ENCODE measurements at regions not wholly inside any gene's neighbourhood (a gene's known extent, or its start where the extent isn't known, plus 50 kb on each side); places are given as distances from the start of the nearest gene placed in this dataset.

DNA sequence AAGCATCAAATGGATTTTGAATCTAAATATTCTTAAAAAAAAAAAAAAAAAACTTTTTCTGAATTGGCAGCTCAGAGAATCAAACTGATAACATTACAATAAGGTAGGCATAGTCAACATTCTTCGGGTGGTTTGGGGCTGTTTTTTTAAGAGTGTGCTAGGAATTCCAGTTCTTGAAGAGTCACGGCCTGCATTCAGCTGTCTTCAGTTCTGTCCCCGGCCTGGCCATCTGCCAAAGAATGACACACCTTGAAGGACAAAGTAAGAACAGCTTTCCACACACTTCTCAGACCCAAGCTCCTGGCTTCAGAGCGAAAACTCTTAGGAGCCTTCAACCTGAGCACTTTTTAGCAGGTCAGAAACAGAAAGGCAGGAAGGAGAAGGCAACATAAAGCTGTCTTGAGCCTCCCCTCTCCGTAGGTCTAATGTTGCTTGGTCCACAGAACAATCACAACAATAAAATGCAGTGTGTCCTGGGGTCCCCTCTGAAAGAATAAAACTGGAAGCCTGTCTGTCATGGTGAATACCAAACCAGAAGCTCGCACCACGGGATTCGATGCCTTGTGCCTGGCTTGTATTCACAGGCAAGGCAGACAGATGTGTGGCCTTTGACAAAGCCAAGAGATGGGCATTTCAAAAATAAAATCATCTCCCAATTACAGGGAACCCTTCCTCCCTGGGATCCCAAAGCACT is 524.4 kb upstream of the ZFHX3 start:
- peak; percentile 1 for DNase-seq (ENCODE audit: low read depth)

DNA sequence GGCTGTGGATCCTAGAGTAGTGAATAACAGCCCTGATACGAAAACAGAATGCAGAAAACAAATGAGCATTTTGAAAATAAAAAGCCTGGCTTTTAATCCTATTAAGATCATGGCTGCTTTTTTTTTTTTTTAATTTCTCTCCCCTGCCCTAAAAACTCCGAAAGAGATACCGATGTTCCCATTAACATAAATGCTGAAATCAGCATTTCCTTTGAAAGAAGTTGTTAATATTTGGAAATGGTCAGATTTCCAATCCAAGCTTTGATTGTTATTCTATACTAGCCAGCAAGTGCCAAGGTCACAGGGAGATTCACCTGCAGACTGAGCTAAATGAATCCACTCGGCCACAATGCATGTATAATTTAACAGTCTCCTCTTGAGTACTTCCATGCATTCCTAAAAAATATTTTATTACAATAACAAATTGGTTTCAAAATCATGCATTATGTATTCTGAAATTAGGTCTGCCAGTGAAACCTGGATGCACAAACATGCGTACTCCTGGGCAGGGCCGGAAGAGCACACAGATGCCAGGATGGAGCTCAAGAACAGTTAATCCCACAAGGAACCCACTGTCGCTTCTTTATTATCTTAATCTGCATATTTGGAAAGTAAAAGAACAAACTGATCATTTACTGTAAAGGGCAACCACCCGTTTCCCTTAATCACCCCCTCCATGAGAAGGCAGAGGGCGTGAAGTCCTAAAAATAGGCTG is 521.5 kb upstream of the ZFHX3 start:
- DNase-seq (ENCODE audit: low read depth), result no peak

DNA sequence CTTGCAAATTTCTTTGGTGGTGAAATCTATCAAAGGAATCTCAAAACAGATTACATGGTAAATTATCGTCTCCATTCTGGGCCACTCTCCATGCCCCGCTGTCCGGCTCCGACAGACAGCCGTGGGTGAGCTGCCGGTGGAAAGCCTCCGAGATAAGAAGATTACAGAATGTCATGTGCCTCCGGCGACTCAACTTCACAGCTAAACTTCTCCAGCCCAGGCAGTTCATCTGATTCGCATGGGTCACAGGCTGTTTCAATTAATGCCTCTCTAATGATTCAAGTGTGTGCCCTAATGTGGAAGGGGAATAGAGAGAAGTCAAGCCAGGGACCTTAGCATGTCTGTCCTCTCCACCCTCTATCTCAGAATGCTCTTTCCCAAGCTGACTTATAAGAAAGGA is 520.8 kb upstream of the ZFHX3 start:
- DNase-seq (ENCODE audit: low read depth), result no peak

DNA sequence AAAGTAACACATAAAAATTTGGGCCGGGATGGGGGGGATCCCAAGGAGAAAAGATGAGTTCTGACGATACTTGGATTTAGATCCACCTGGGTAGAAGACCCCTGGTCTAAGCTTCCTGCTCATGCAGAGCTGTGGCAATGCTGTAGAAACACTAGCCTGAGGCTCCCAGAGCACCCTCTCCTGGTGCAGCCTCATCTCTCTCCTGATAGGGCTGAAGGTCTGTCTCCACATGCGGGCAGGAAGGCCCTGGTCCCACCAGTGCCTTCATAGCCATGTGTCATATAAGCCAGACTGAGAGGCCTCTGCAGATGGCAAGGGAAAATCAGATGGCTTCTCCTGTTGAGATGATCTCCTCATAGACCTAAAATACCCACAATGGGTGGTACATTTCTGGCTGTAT is 518.0 kb upstream of the ZFHX3 start:
- no peak for DNase-seq (ENCODE audit: low read depth)

DNA sequence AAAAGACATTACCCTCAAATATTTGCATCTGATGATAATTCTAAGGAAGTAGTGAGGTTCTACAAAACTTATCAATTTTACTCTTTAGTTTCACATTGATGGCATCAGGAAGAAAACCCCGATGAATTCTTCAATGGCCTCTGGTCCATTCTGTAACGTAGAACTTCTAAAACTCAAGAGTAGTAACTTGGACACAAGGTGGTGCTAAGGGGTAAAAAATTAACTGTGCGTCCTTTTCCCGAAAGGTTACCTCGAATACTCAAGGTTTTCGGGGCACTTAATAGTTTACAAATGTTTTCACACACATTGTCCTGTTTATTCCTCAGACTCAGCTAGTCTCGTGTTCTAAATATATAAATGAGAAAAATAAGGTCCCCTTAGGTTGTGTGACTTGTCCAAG is 517.3 kb upstream of the ZFHX3 start:
- DNase-seq (ENCODE audit: low read depth), result no peak

DNA sequence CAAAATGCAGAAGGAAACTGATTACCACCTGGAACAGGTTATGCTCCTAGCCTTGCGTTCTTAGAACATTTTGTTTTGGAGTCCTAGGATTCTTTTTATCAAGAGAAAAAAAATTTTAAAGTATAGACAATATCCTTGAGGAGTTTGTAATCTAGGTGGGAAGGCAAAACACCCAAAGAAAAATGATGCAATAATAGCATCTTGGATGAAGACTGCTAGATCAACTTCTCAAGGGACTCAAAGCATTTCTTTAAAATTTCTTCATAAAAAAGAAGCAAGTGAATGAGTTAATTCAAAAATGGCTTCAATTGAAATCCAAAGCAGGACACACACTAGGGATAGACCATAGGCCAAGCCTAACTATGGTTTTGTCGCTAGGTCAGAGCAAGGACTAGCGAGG is 515.8 kb upstream of the ZFHX3 start:
- no peak for DNase-seq (ENCODE audit: low read depth)

DNA sequence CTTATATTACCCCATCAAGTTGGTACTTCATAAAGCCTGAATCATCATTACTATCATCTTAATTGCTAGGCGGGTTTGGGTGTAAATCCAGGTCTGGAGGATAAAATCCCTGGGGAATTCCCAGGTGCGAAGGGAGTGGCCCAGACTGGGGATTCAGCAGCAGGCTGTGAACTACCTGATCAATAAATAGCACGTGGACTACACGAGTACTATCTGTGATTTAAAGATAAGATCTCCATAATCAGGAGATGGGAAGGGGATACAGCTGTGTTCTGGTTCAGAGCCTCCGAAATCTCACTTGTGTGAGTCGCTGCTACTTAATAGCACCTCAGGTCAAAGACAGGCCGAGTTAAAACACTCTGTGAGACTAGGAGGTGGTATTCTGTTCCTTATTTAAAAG is 512.6 kb upstream of the ZFHX3 start:
- DNase-seq (ENCODE audit: low read depth), result no peak

DNA sequence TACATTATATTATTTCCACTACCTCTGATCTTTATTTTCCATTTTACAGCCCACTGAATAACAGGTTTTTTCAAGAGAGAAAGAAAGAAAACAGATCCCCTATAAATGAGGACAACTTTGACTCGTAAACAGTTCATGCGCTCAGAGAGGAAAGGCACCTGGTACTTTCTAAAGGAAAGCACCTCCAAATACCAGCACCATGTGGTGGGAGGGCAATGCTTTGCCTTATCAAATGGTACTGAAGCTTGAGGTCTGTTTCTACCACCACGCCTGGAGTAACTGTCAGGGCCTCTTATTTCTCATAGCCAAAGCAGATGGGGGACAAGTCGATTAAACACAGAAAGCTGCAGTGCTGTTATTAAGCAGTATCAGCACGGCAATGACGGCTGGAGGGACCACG is 510.3 kb upstream of the ZFHX3 start:
- DNase-seq (ENCODE audit: low read depth), result no peak

DNA sequence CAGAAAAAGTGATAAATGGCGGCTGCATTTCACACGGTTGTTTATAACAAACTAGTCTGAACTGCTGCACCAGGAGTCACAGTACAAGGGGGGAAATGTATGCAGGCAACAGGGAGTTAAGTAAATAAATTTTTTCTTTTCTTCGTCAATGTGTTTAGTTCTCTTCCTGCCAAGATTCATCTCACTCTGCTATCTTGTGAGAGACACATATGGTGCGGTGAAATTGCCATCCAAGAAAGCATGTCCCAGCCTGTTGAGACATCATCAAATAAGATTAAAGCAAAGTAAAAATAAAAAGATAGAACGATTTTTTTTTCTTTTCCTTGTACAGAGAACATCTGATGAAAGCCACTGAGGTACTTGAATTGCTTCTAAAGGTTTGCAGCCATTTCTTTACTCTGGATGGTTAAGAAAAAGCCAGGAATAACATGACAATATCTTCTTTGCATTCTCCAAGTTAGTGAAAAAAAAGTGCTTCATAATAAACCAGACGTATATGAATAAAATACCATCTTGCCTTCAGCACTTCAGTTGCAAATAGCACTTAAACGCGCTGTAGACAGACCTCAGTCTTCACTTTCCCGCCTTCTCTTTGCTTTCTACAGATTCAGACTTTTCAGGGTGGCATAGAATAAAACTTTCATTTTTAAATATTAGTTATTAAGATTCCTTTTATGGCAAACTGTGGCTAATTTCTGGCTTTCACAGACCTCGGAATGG is 506.2 kb upstream of the ZFHX3 start:
- no peak for DNase-seq (ENCODE audit: low read depth)

DNA sequence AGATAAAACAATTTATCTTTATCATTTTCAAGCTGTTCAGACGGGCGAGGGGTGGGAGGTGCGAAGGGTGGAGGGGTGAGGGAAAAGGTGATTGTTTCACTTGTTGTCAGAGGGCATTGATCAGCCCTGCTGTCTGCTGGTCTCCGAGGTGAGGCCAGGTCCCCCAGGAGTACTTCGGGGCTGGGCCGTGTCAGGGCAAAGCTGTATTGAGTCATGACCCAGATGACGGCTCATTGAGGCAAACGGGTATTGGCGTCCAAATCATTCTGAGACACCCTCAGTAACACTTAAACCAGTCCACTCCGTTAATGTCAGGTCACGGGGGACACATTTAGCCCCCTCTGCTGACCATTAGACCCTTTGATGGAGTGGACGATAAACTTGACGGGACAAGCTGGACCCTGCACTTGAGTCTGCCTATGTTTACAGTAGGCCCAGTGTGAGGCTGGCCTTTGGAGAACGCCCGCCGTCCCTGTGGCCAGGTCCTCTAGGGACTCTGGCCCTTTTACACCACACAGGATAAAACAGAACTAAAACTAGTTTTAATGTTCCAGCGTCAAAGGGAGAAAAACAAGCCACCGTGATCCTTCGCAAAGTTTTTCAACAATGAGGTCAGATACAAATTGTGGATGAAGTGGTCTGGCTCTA is 502.2 kb upstream of the ZFHX3 start:
- no peak for DNase-seq (ENCODE audit: low read depth)

DNA sequence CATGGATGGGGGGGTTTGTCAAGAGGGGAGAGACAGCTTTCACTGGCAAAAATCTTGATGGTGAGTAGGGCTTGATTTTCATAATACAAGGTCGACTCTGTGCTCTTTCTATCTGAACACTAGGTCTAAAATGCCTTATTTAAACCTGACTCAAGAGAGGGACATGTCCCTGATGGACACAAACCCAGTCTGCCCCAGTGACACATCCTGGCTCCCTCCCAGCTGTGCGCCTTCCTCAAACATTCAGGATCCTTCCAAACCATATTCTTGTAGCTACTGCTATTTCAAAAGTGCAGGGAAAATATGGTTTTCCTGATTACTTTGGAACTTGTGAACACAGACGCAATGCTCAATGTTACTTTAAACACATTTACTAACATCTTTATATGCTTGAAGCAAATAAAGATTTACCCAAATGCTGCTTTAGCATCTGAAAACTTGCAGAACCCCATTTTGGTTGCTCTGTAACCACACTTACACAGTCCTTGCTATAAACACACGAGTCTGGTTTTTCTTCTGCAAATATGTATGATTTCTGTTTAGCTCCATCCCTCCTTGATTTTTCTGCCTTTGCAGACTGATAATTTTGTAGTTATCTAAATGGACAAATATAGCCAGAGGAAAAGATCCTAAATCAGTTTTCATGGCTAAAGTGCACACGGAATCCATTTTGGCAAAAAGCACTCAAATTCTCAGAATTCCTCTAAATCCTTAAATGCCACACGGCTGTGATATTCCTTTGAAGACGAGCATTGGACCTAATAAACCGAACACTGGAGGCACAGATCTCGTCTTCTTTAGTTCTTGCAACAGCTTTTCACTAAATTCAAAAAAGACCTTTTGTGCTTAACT is 499.9 kb upstream of the ZFHX3 start:
- DNase-seq (ENCODE audit: low read depth), result no peak

DNA sequence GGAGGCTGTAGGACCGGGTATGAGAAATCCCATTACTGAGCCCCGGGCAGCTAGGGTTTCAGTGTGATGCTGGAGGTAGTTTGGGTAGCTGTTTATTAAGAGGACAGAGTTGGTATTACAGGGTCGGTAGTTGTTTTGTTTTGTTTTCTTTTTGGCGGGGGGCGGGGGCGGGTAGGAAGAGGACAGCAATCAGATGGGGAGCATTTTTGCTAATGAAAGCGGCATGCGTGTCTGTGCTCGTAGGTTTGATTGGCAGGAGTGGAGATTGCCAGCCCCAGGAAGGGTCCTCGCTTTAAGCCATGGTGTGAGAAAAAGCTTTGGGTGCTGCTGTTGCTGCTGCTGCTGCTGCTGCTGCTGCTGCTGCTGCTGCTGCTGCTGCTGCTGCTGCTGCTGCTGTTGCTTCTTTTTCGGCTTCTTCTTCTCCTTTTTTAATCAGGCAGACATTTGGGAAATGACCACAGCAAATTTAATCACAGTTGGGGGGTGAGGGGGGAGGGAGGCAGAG is 498.5 kb upstream of the ZFHX3 start:
- no peak for DNase-seq (ENCODE audit: low read depth)

DNA sequence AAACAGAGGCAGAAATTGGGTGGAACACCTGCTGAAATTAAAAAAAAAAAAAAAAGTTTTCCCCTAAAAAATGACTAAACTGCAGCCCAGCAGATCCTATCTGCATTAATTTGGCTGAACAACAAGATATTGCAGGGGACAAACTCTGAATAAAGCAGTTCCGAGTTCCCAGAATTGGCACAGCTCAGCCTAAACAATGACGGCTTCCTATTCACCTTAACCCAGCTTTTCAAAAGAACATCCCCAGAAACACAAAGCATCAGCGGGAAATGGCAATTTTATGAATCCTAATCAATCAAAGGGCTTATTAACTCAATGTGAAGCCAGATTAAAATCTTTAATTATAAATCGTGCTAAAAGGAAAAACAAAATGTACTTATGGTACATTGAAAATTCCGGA is 497.8 kb upstream of the ZFHX3 start:
- DNase-seq (ENCODE audit: low read depth), result no peak

DNA sequence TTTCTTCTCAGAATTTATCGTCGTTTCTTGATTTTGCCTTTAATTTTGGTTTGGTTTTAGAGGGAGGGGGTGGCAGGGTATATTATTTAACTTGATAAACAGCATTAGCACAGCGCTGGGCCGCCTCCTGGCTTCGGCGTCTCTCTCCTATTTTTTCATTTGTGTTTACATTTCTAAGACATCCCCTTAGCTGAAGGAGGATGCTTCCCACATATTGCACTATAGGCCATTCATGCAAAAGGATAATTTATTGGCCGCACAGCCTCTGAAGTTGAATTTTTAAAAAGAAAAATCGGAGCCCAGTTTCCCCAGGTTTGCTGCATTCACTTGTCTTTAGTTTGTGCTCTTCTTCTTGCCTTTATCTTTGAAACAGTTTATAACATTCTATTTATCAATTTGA is 497.4 kb upstream of the ZFHX3 start:
- DNase-seq (ENCODE audit: low read depth), result no peak

DNA sequence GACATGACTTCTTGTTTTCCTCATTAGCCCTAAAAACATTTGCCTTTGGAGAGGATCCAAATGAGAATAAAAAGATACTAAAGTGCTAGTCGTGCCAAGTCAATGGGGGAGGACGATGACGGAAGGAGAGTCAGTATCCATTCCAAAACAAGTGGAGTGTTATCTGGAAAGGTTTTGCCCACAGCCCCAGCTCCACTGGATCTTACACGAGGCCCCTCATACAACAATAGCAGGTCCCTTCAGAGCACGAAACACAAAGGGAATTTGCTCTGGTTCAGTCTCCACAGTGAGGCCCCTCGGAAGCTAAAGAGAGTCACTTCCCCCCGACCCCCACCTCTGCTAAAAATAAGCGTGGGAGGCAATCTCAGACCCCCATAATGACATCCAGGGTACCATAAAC is 496.9 kb upstream of the ZFHX3 start:
- no peak for DNase-seq (ENCODE audit: low read depth)

DNA sequence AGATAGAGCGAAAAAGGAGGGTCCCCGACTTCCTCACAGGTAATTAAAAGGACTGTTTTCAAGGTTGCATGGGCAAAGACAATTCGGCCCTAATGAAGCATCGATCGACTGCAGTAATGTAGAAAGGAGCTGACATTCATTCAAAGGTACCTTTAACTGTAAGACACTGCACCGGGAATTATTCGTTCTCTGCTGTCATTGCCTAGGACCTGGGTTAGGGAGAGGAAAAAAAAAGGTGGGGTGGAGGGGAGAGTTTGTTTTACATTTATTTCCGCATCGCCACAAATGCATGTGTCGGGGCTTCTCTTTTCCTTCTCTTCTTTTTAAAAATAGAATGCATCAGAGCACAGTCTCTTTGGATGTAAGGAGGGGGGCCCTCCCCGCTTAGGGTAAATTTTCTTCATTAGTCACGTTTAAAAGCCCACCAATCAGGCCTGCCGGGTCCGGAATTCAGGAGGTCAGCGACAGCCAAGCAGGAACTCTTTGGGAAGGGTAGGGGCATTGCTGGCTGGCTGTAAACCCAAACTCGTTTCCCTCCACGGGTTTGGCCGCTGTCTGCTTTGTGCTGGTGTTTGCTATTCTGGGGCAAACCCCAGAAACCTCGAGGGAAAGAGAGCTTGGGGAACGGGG is 496.2 kb upstream of the ZFHX3 start:
- no peak for DNase-seq (ENCODE audit: low read depth)

DNA sequence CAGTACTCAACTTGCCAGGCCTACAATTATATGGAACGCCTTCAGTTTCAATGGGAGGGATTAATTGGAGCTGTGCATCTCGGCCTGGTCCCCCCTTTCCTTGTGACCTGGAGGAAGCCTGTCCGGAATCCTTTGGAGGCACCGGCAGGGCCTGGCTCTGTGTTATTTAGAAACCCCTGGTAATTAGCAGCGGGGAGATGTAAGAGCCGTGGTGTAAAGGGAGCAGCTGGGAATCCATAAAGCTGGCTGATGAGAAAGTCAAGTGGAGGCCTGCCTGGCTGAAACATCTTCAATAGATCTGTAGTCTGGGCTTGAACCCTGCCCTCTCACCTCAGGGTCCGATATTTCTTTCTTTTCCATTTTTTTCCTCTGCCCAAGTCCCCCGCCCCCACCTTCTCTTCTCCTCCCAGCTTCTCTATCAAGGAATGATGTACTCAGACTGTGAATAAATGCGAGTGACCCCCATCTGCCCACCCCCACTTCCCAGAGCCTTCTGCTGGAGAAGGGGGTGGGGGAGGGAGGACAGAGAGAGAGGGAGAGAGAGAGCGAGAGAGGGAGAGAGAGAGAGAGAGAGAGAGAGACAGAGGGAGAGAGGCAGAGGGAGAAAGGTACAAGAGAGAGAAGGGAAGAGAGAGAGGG is 495.5 kb upstream of the ZFHX3 start:
- no peak for DNase-seq (ENCODE audit: low read depth)

DNA sequence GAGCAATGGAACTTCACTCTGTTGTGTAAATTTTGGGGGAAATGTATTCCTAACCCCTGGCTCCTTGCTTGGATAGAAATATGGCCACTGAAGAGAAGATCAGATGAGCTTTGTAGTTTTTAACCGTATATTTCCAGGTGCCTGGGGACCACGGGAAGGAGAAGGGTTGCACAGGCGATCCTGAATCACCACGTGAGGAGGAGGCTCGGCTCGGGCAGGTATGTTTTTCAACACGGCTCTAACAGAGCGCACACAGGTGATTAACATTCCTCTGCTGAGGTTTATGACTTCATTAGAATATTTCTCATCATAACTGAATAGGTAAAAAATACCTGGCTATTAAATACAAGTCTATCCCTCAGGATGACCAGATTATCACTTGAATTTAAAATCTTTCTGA is 495.0 kb upstream of the ZFHX3 start:
- no peak for DNase-seq (ENCODE audit: low read depth)

DNA sequence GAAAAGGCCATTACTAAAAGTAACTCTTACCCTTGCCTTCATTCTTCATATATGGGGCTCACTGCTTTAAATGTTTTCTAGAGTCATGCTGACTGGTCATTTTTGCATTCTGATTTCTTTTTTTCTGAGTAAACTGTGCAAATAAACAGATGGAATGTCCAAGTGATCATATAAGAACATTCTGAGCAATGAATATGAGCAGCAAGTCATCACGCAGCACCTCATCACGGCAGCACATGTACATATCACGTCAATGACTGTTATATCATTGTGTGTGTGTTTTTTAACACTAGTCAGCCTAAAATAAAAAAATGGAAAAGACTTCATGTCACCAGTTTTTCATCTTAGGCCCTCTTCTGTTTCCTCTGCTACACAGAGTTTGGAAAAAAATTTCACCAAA is 490.0 kb upstream of the ZFHX3 start:
- DNase-seq (ENCODE audit: low read depth), result no peak

DNA sequence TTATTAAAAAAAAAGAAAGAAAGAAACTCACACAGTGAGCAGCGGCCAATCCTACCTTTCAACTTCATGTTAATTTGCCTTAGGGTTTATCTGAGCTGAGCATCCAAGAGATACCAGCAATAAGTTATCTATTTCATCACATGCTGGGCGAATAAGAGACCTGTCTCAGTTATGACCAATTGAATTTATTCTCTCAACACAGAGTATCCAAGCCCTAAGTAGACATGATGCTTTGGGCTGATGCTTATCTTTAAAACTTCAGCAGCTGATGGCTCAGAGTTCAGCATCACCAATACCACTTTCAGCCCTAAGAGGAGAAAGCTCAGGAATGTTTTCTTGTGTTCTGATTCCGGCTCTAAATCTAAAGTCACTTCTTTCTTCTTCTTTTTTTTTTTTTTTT is 489.0 kb upstream of the ZFHX3 start:
- DNase-seq (ENCODE audit: low read depth), result no peak

DNA sequence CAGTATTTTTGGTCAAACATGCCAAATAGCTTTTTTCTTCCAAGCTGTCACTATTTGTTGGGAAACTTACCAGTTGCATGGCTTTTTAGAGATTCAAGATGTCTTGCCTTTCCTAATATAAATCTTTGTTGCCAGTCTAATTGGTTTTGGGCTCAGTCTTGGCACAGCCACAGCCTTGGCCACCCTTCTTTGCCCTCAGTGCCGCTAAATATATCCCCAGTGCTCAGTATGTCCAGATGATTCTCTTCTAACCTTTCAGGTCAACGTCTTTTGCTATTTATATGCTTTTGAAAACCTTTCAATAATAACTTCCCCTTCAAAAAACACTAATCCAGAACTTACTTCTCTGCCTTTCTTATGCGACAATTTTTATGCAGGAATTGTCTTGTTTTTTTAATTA is 483.1 kb upstream of the ZFHX3 start:
- no peak for DNase-seq (ENCODE audit: low read depth)

All from renal cortical epithelial cell (primary cell).